Choroid plexus epithelial cell (primary cell): ENCODE measurements at regions not wholly inside any gene's neighbourhood (a gene's known extent, or its start where the extent isn't known, plus 50 kb on each side); places are given as distances from the start of the nearest gene placed in this dataset.

Experiments
- DNase-seq: peaks from one replicate; pipeline ENCODE4 v3.0.0-alpha.2; 2010; ENCODE audit warnings: low read depth
- H3K4me3 ChIP-seq: 2 replicates; pipeline ENCODE4 v1.5.1; 2011; ENCODE audit warnings: low read depth, mild to moderate bottlenecking, control low read depth, low read length, moderate library complexity
- TF ChIP-seq, protein P1 (sequence below): conservative IDR thresholded peaks from 2 replicates; pipeline ENCODE4 v1.5.1; 2011; ENCODE audit warnings: low read depth, mild to moderate bottlenecking, control low read depth, inconsistent platforms, low read length, moderate library complexity

DNA sequence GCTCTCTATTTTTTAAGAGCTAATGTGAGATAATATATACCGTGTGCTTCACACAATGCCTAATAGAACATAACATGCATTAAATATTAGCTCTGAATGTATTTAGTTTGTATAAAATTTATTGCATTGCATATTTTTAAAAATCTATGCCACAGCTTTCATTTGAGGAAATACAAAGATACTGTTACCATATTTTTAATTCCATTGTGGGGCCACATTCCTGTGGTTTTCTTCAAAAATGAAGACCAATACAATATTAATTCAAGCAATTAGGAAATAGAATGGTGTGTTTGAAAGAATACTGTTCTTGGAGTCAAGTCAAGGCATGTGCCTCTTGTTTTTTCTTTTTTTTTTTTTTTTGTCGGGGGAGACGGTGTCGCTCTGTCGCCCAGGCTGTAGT lies 95.4 kb upstream of the CADPS start:
- TF ChIP-seq, protein P1, sequence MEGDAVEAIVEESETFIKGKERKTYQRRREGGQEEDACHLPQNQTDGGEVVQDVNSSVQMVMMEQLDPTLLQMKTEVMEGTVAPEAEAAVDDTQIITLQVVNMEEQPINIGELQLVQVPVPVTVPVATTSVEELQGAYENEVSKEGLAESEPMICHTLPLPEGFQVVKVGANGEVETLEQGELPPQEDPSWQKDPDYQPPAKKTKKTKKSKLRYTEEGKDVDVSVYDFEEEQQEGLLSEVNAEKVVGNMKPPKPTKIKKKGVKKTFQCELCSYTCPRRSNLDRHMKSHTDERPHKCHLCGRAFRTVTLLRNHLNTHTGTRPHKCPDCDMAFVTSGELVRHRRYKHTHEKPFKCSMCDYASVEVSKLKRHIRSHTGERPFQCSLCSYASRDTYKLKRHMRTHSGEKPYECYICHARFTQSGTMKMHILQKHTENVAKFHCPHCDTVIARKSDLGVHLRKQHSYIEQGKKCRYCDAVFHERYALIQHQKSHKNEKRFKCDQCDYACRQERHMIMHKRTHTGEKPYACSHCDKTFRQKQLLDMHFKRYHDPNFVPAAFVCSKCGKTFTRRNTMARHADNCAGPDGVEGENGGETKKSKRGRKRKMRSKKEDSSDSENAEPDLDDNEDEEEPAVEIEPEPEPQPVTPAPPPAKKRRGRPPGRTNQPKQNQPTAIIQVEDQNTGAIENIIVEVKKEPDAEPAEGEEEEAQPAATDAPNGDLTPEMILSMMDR: no peak
- H3K4me3 ChIP-seq: no peak overlapping the region
- no peak for DNase-seq

DNA sequence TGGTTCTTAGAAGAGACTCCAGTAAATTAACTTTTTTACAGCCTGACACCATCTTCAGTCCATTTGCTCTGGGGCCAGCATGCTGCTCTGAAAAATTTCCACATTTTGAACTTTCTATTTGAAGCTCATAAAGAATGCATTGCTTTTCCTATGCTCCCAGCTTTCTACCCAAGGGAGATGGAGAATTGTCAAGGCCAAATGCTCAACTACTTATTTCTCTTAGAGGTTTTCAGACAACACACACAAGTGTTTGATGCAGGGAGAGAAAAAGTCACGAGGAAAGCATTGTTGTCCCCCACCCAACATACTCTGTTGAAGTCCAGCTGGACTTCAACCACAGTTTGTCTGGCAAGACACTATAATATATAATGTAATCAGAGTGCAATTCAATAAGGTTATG lies 100.3 kb upstream of the CADPS start:
- TF ChIP-seq, protein P1: no peak
- no peak for DNase-seq
- H3K4me3 ChIP-seq: no peak overlapping the region

GRCh38 chr3:62981962-62982361 lies 106.7 kb upstream of the CADPS start:
- no peak overlapping the region for H3K4me3 ChIP-seq
- no peak for DNase-seq
- TF ChIP-seq, protein P1: no peak

DNA sequence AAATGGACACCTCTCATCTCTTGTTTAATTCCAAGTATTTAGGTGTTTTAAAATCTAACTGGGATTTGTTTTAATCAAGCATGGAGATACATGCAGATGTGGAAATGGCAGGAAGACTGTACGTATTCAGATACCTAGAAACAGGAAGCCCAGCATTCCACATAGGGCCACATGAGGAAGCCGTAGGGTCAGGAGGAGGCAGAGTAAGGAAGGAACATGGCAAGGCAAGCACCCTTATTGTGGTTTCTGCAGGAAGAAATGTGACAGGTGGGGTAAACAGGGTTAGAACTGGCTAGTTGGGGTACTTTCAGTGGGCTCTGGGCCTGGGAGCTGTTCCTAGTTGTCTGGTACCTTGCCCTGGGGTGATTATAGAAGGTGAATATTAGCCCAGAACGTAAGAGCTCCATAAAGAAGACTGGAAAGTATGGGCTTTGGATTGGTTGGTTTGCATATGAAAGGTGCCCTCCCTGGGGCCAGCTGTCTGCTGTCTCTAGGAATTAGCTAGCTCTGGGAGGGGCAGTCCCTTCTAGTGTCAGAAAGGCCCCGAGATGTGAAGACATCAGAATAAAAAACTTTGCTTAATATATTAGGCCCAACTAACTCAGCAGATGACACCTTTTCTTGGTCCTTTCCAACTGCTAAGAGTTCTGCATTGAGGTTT lies 107.7 kb upstream of the CADPS start:
- TF ChIP-seq, protein P1: no peak
- no peak for DNase-seq
- no peak overlapping the region for H3K4me3 ChIP-seq

GRCh38 chr3:62986061-62986460 lies 110.8 kb upstream of the CADPS start:
- TF ChIP-seq, protein P1: no peak
- H3K4me3 ChIP-seq: no peak overlapping the region
- no peak for DNase-seq

- DNase-seq: no peak
- no peak overlapping the region for H3K4me3 ChIP-seq
- TF ChIP-seq, protein P1: no peak
Measured at GRCh38 chr3:62987721-62988120, 112.5 kb upstream of the CADPS start.

- H3K4me3 ChIP-seq: no peak overlapping the region
- TF ChIP-seq, protein P1: no peak
- DNase-seq: no peak
Measured at GRCh38 chr3:62990704-62991413, 115.6 kb upstream of the CADPS start.
